ENCODE measurements at regions not wholly inside any gene's neighbourhood (a gene's known extent, or its start where the extent isn't known, plus 50 kb on each side); places are given as distances from the start of the nearest gene placed in this dataset.

DNA sequence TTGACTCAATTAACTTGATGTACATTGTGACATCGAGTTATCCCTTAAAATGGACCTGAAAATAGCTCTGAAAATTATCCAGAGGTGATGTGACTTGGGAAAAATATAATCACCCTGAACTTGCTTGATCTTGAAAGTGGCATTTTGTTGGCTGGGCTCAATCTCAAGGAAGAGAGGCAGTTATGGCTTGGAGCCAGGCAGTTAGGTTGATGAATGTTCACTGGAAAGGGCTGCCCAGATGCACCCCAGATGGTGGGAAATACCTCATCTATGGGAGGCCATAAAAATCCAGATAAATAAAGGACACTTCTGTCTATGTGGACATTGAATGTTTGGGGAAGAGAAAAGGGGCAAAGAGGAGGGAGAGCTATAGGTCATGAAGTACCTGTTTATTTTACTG is 55.7 kb upstream of the OR5AN1 start:
- DNase-seq: no peak

DNA sequence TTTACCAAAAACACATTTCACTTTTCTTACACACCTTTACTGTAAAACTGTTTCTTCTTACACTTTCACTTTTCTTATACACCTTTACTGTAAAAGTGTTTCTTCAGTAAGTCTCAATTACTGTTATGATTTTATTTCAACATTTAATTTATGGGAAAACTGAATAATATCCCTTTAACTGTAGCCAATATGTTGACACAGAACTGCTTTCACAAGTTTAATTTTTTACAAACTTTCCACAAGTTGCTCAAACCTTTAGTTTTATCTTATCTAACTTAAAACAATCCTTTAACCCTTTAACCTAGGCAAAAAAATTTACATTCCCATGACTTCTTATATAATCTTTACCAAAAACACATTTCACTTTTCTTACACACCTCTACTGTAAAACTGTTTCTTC is 63.3 kb upstream of the OR5AN1 start:
- DNase-seq: no peak

DNA sequence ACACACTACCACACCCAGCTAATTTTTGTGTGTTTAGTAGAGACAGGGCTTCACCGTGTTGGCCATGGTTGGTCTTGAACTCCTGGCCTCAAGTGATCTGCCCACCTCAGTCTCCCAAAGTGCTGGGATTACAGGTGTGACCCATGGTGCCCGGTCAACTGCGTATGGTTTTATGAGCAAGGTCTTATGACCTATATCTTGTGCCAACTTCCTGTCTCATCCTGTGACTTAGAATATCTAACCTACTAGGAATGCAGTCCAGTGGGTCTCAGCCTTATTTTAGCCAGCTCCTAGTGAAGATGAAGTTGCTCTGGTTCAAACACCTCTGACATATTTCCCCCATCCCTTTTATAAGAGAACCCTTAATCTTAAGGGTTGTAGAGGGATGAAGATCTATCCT is 66.1 kb upstream of the OR5AN1 start:
- no peak for DNase-seq

DNA sequence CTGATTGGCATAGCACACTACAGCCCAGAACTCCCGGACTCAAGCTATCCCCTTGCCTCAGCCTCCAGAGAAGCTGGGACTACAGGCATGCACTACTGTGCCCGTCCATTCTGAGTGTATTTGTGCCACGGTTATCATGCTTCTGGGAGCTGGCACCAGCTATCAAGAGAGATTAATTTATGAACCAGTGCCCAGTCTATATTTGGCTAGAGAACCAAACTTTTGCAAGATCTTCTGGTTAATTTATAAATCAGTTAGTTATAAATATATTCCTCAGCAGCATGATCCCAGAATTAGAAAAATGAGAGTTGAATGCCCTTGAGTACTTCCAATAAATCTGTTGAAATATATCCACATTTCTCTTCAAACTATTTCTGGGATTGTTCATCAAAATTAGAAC is 67.5 kb upstream of the OR5AN1 start:
- DNase-seq: no peak

DNA sequence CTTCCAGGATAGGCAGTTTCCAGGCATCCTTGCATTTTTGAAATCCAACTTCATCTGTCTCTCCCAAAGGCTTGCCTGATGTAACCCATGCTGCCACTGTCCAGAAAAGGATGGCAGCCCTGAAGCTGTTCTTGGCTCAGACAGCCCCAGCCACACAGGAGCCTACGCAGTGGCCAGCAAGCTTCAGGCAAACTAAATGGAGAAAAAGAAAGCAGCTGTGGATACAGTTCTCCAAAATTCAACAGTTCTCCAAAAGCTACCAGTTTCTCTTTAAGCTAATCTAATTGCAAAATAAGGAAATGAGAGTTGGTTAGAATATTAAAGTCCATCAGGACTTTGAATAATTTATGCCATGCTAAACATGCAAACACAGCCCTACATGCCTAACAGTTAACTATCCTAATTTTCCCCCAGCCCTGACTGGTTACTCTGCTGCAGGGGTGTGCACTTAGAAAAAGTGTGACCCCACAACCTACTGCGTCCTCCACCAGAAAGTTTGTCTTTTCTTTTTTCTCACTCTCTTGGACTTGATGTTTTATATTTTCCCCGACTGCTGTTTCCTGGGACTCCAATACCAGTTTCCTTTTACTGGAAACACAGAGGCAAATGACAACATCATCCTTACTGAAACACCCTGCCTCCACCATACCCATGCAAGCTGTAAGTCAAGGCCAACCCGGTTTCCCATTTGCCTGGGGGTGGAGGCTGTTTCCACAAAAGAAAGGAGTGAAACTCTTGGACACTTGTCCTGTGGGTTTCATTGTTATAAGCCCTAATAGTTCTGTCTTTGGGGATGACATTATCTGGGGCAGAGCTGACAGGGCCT is 69.1 kb upstream of the OR5AN1 start:
- no peak for DNase-seq

DNA sequence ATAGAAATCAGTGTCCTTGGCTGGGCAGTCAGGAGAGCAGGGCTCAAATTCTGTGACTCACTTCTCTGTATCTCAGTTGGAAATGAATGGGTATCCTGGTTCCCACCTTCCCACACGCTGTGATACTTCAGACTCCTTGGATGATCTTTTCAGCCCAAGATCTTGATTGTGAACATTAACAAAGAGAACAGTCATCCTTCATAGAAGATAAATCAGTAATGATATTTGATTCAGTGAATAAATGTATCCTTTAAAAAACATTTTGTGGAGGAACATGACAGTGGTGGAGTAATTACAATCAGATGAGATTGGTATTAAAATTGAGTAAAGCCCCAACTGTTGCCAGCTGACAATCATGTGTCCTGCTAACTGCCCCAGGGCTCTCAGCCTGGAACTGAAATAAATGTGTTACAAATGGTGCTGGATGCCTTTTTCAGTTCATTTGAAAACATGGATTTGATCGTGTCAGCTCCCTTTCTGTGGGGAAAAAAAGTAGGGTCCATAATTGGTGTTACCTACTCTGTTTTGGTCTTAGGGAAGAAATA is 72.9 kb upstream of the OR5AN1 start:
- DNase-seq: no peak

DNA sequence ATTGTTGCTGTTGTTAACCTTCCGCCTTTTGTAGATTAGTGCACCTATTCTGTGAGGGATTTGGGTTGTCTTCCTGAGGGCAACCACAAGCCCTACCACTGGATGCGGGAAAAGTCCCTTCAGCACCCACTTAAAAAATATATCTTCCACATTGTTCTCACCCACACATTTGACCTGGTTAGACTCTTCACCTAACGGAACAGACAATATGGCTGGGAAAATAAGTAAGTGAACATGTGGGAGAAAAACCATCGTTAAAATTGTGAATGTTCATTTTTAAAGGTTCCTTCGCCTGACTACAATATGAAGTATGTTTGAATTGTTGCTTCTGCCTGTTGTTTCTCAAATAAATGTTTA is 72.0 kb upstream of the MPEG1 start:
- no peak for DNase-seq

DNA sequence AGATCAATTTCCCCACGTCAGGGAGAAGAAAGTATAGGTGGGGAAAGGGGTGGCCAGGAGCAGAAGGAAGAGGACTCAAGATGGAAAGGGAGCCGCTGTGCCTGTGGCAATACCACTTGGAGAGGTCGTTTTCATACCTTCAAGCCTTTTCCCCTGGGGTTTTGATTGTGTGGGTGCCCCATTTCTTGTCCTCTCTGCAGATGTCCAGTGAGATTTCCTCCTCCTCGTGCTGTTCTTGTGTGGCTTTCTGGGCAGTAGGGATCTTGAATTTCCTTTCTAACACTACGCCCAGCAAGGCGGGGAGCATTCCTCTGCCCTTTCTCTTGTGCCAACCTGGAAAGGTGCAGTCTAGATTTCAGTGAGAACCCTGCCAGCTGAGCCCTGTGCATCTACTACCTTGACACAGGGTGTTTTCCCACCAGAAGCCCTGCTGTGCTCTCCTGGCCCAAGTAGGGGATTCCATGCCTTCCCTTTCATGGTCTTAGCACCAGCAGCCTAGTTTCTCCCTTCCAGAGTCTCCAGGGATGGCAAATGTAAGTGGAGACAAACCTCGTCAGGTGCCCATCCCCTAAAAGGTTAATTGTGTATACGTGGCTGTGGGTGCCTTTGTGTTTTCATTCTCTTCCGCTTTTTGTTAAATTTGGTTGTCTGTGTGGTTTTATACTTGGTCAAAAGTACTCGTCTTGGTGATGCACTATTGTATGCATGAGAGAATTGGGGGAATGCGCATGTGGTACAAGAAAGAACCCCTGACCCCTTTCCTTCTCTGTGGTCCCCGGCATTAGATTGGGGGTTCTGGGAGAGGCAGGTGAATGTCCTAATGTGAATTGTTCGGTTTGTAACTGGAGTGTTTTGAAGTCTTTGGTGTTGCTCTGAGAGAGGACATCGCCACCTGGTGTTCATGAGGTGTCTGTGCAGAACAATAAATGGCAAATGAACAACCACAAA is 71.4 kb upstream of the MPEG1 start:
- peak; percentile 63 for DNase-seq

DNA sequence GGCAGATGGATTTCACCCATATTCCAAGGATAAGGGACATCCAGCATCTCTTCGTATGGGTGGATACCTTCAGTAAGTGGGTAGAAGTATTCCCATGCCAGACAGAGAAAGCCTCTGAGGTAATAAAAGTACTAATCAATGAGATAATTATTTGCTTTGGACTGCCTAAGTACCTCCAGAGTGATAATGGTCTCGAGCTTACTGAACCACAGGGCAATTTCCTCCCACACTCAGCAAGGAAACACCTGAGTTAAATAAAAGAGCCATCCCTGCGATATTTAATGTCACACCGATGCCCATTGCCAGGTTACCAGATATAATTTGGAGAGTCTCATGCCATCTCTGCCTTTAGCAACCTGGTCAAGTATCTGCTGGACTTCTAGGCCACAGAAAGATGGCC is 70.6 kb upstream of the MPEG1 start:
- DNase-seq: no peak

DNA sequence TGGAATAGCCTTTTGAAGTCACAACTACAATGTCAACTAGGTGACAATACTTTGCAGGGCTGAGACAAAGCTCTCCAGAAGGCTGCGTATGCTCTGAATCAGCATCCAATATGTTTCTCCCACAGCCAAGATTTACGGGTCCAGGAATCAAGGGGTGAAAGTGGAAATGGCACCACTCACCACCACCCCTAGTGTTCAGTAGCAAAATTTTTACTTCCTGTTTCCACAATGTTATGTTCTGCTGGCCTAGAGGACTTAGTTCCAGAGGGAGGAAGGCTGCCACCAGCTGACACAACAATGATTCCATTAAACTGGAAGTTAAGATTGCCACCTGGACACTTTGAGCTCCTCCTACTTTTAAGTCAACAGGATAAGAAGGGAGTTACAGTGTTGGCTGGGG is 68.5 kb upstream of the MPEG1 start:
- DNase-seq: no peak

DNA sequence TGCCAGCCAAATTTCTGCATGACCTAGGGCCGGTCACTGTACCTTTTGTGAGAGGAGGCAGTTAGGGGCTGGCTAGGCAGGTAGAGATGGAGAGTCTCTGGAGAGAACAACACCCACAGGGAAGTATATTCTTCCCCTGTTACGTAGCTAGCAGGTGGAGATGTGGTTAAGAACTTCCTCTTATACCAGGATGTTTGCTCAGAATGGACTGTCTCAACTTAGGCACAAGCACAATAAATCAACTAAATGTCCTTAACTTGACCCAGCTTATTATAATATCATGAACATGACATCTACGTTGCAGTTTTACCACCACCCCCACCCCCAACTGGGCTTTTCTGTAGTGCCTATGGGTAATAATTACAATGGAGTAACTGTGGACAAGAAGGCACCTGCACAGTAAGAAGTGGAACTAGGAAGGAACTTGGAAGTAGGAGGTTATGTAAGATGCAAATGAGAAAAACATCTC is 60.7 kb upstream of the MPEG1 start:
- peak; percentile 63 for DNase-seq

DNA sequence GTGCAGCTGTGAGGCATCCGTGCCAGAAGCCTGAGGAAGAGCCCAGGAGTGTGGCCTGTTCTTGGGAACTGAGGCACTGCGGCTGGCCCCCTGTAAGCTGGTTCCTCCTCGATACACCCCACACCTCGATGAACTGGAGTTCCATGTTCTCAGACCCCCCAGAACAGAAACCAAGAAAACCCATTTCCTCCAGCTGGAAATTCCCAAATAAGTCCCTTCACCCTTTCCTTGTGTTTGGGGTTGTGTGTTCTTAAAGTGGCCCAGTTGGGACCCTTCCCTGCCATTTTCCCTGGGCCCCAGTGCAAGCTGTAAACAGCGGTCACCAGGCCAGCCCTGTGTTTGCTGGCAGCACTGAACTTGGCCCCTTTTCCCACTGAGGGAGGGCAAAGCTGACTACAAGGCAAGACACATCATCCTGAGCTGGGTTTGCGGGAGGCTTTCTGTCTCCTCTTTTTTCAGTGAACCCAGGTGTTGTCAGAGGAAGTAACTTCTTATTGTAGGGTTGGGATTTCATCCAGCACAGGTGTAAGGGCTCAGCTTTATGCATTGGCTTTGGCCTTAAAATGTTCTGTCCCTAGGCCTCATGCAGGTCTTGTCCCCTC is 60.1 kb upstream of the MPEG1 start:
- DNase-seq: no peak

DNA sequence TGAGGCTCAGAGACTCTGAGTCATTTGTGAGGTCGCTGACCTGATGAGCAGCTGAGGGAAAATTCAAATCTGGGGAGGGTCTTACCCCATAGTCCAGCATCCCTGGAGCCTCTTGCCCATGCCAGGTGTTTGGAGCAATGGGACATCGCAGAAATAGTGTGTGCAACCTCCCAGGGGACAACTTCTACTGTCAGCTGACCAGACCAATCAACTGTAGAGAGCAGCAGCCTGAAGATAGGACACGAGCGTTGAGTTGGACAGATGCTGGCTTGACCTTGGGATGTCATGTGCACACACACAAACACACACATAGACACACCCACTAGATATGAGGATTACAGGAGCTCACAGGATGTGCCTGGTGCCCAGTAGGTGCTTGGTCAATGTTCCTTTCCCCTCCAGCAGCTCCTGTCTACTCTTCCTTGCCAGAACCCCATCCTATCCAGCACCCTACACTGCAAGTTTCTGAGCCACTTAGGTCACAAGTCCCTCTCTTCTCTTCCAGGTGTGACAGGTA is 59.1 kb upstream of the MPEG1 start:
- no peak for DNase-seq

DNA sequence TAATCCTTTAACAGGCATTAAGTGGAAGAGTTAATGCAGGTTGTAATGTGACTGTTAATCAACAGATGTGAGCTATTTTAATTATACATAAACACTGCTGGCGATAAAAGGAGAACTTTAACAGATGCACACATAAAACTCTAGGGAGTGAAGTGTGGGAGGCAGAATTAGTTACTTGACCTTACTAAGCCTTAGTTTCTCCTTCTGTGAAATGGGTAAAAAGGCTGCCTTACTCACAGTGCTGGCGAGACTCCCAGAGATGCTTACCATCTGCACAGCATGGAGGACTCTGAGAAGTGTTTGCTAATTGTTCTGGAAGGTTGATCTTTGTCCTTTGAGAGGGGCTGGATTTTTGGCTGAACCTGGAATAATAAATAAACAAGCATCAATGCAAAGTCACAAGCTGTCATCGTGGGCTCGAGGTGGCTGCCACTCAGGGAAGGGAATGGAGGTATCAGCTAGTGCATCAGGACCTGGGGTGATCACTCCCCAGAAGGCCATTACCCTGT is 58.6 kb upstream of the MPEG1 start:
- no peak for DNase-seq

DNA sequence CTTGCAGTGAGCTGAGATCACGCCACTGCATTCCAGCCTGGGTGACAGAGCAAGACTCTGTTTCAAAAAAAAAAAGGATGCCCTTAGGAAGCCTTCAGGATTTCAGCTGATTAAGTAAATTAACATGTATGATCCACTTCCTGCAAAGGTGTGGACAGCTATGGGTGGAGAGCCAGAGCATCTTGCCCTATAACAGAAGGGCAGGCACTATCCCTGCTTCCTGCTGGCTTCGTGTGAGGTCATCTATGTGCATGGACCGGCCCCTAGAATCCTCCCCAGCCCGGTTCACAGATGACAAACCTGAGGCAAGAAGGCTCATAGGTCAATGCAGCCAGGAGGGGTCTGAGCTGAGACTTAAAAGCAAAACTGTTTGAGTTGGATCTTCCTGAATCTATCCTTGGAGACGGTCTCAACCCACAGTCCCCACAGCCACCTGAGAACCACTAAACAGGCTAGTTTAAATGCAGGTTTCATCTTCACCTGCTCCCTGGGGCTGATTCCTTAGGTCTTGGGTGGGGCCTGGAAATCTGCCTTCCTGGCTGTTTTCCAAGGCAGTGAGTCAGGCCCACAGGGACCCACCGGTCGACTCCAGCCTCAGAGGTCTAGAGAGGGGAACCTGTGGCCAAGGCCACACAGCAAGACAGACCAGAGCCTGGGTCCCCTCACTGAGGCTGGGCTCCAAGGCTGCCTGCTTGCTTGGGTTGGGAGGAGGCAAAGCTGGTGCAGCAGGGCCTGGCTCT is 55.2 kb upstream of the MPEG1 start:
- DNase-seq: no peak

DNA sequence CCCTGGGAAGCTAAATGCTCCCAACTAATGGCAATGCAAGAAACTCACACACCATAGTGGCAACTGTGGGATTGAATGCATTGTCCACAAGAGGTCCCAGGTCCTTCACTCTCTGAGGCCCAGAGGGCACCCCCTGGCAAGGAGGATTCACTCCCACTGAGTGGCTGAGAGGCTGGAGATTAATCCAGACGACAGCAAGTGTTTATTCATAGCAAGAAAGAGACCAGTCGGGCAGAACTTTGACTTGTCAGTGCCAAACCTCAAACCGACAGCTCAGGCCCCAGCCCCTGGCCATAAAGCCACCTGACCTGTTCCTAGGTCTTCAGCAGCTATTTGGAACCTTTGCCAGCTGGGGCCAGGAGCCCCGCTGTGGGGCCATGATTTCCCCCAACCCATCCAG is 54.5 kb upstream of the MPEG1 start:
- DNase-seq: no peak

DNA sequence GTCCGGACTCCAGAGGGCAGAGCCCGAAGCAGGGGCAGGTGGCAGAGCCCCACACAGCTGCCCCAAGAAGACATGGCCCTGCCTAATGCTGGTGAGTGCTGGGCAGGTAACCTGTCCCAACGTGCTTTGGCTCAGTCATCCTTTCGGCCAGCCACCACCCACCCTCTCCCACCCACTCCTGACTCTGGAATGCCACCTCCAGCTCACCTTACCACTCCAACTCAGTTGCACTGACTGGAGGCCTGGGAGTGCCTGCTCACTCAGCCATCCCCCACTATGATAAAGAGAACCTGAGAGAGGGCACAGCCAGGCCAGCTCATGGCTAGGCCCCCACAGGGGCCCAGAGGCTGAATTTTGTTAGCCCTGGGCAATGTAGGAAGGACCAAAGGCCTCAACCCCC is 53.8 kb upstream of the MPEG1 start:
- DNase-seq: no peak

DNA sequence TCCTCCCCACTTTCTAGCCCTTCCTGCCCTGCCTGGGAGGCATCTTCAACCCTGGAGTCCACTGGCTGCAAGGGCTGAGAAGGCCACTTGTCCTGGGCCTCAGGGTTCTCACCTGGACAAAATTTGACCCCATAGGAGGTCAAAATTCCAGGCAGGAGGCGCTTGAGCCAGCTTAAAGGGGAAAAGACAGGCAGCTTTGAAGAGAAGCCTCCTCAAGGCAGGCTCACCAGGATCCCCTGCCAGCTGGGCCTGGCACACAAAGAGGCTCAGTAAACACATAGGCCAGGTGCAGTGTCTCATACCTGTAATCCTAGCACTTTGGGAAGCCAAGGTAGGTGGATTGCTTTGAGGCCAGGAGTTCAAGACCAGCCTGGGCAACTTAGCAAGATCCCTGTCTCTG is 53.0 kb upstream of the MPEG1 start:
- no peak for DNase-seq

DNA sequence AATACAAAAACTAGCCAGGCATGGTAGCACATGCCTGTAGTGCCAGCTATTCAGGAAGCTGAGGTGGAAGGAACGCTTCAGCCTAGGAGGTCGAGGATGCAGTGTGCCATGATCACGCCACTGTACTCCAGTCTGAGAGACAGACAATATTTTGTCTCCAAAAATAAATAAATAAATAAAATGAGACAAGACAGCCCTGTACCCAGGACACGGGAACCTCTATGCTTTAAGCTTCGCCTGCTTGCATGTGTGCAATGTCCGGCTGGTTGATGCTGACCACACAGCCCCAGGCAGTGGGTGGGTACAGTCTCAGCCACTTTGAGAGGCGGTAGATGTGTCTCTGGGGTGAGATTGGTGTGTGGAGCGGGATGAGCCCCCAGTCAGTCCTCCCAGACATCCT is 52.0 kb upstream of the MPEG1 start:
- DNase-seq: no peak

DNA sequence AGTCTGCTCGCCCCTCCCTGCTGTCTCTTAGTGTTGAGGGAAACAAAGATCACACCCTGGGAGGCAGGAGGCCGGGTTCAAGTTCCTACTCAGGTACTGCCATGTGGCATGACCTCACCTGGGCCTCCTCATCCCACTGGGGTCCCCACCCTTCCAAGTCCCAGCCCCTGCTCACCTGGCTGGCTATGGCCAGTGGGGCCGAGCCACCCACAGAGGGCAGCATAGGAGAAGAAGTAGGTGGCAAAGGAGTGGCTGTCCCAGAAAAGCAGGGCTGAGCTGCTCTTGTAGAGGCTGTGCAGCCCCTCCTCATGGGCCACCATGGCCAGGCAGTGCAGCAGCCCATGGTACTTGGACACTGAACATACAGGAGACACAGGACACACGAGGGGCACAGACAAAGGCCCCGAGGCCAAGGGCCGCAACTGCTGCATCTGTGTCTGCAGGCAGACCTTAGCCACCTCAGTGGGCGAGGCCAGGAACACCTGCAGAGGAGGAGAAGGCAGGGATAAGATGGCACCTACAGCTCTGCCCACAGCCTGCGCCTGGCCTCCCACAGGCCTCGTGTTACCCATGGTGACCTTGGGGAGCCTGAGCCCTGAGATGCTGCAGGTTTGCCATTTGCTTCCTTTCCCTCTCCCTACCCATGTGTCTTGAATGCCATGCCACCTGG is 50.6 kb upstream of the MPEG1 start:
- peak; percentile 53 for DNase-seq

All from CD4-positive, alpha-beta T cell treated with Interleukin-15 for 1 hour (primary cell).